Parathyroid adenoma (tissue), 2 donors: ENCODE measurements at regions not wholly inside any gene's neighbourhood (a gene's known extent, or its start where the extent isn't known, plus 50 kb on each side); places are given as distances from the start of the nearest gene placed in this dataset.

Experiments
- H2AFZ ChIP-seq: fragments of 300-600 bp; sonication (generic); one replicate; pipeline ENCODE4 v1.7.0; 2017; ENCODE audit warnings: antibody characterized with exemption, mild to moderate bottlenecking
- H3K27ac ChIP-seq: fragments of 300-600 bp; sonication (generic); one replicate; pipeline ENCODE4 v1.7.0; 2017
- H3K27me3 ChIP-seq: fragments of 300-600 bp; sonication (generic); one replicate; pipeline ENCODE4 v1.7.0; 2017; ENCODE audit warnings: low read length; ENCODE audit not compliant: control insufficient read depth, insufficient read depth
- H3K36me3 ChIP-seq: fragments of 300-600 bp; sonication (generic); one replicate; pipeline ENCODE4 v1.7.0; 2017; ENCODE audit warnings: low read length; ENCODE audit not compliant: control insufficient read depth, insufficient read depth
- H3K4me1 ChIP-seq: fragments of 300-600 bp; sonication (generic); one replicate; pipeline ENCODE4 v1.7.0; 2017; ENCODE audit warnings: control low read depth
- H3K4me2 ChIP-seq: fragments of 300-600 bp; sonication (generic); one replicate; pipeline ENCODE4 v1.7.0; 2017; ENCODE audit warnings: low read length
- H3K4me3 ChIP-seq: fragments of 300-600 bp; sonication (generic); one replicate; pipeline ENCODE4 v1.7.0; 2017; ENCODE audit warnings: low read depth, low read length
- H3K79me2 ChIP-seq: fragments of 300-600 bp; sonication (generic); one replicate; pipeline ENCODE4 v1.7.0; 2017; ENCODE audit warnings: control low read depth
- H3K9ac ChIP-seq: fragments of 300-600 bp; sonication (generic); one replicate; pipeline ENCODE4 v1.7.0; 2017; ENCODE audit warnings: mild to moderate bottlenecking
- H3K9me3 ChIP-seq: fragments of 300-600 bp; sonication (generic); one replicate; pipeline ENCODE4 v1.7.0; 2017; ENCODE audit warnings: low read length; ENCODE audit not compliant: control insufficient read depth
- TF ChIP-seq, protein P1 (sequence below): fragments of 300-600 bp; sonication (generic); IDR thresholded peaks from one replicate; pipeline ENCODE4 v1.7.0; 2017; ENCODE audit warnings: antibody characterized with exemption, mild to moderate bottlenecking
- donor health status: primary hyperparathyroidism.

DNA sequence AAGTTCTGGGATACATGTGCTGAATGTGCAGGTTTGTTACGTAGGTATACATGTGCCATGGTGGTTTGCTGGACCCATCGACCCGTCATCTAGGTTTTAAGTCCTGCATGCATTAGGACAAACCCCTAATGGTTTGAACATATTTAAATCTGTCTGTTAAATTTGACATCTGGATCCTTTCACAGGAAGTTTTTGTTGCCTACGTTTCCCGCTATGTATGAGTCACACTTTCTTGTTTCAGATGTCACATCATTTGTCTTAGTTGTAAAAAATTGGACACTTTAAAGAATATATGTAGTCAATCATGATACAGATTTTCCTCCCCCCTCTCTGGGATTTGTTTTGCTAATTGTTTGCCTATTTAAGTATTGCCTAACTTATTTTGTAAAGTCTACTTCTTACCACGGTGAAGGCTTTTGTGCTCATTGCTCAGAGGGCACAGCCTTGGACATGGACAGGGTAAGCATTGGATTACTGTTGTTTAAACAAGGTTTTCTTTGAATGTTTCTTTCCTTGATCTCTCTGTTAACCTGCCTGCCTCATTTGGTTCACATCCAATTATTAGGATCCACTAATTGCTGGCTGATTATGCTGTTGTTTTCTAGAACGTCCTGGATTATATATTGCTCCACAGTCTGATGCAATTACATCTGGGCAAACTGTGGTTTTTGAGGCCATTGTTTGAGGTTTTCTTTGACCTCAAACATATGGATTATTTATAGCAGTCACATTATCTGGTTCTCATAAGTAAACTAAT lies 1441.4 kb downstream of the AACS start:
- TF ChIP-seq, protein P1, sequence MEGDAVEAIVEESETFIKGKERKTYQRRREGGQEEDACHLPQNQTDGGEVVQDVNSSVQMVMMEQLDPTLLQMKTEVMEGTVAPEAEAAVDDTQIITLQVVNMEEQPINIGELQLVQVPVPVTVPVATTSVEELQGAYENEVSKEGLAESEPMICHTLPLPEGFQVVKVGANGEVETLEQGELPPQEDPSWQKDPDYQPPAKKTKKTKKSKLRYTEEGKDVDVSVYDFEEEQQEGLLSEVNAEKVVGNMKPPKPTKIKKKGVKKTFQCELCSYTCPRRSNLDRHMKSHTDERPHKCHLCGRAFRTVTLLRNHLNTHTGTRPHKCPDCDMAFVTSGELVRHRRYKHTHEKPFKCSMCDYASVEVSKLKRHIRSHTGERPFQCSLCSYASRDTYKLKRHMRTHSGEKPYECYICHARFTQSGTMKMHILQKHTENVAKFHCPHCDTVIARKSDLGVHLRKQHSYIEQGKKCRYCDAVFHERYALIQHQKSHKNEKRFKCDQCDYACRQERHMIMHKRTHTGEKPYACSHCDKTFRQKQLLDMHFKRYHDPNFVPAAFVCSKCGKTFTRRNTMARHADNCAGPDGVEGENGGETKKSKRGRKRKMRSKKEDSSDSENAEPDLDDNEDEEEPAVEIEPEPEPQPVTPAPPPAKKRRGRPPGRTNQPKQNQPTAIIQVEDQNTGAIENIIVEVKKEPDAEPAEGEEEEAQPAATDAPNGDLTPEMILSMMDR, result no peak
- H3K27ac ChIP-seq, result no peak overlapping the region
- H2AFZ ChIP-seq, result no peak overlapping the region
- no peak overlapping the region for H3K4me3 ChIP-seq
- H3K36me3 ChIP-seq, result no peaks in the 10 kb centered on the region
- H3K4me1 ChIP-seq, result no peaks in the 10 kb centered on the region
- H3K9me3 ChIP-seq, result no peaks in the 10 kb centered on the region
- no peaks in the 10 kb centered on the region for H3K27me3 ChIP-seq
- no peak overlapping the region for H3K9ac ChIP-seq
- no peaks in the 10 kb centered on the region for H3K79me2 ChIP-seq
- no peak overlapping the region for H3K4me2 ChIP-seq

DNA sequence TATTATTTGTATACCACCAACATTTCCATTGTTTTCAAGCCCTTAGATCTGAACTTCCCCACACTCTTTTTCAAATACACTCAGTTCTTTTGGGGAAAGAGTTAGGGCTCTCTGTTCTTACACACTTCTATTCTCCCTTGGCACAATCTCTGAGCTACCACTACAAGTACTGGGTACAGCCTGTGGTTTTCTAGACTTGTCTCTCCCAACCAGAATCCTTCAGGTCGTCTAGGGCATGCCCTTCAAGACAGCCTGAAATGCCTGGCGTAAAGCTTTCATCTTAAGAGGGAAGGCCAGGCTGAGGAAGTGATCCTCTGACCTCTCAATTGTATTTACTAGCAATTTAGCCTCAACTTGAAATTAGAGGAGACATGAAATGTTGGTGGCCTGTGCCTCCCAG lies 1442.0 kb downstream of the AACS start:
- no peak overlapping the region for H3K4me3 ChIP-seq
- no peaks in the 10 kb centered on the region for H3K79me2 ChIP-seq
- no peak overlapping the region for H2AFZ ChIP-seq
- no peaks in the 10 kb centered on the region for H3K4me1 ChIP-seq
- H3K27me3 ChIP-seq, result no peaks in the 10 kb centered on the region
- no peak overlapping the region for H3K27ac ChIP-seq
- no peaks in the 10 kb centered on the region for H3K9me3 ChIP-seq
- H3K36me3 ChIP-seq, result no peaks in the 10 kb centered on the region
- no peak overlapping the region for H3K4me2 ChIP-seq
- TF ChIP-seq, protein P1, result no peak
- H3K9ac ChIP-seq, result no peak overlapping the region

DNA sequence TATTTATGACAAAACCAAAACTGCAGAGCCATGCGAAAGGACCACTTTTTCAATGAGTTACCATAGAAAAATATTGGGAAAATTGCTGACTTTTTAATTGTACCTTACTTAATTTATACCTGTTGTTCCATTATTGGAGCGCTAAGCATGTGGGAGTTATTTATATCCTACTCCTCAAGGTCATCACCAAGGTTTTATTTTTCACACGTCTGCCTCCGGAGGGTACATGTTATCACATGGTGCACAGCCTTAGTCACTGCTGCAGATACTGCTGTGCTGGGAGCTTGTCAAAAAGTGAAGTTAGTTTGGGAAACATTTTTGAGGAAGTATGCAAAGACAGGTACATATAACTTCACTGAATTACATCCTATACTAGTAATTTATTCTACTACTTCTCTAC lies 1444.3 kb downstream of the AACS start:
- H3K9me3 ChIP-seq, result no peaks in the 10 kb centered on the region

DNA sequence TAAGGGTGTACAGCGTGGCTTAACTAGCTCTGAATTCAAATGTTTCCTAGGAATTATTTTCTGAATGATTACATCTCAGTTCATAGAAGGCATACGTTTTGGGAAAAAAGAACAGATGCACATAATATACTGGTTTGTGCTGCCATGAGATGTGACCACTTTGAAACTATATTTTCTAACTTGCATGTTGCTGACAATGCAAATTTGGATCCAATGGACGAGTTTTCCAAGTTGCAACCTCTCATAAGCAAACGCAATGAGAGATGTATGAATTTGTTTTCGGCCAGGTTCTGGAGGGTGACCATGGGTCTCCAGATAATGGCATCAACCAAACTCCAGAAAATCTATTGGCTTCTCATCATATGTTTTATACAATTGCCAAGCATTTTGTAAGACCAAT lies 1445.4 kb downstream of the AACS start:
- no peaks in the 10 kb centered on the region for H3K4me1 ChIP-seq
- H3K27ac ChIP-seq, result no peak overlapping the region
- H3K4me2 ChIP-seq, result no peak overlapping the region
- H3K9ac ChIP-seq, result no peak overlapping the region
- no peak overlapping the region for H2AFZ ChIP-seq
- H3K4me3 ChIP-seq, result no peak overlapping the region
- H3K79me2 ChIP-seq, result no peaks in the 10 kb centered on the region
- no peaks in the 10 kb centered on the region for H3K9me3 ChIP-seq
- TF ChIP-seq, protein P1, result no peak
- H3K27me3 ChIP-seq, result no peaks in the 10 kb centered on the region
- H3K36me3 ChIP-seq, result no peaks in the 10 kb centered on the region

More for the DNA sequence above, 1444.3 kb downstream of the AACS start:
- Histone ChIP-seq H3K27ac (no peak overlapping the region), H3K9ac (no peak overlapping the region), H3K79me2 (no peaks in the 10 kb centered on the region), H3K27me3 (no peaks in the 10 kb centered on the region), H3K36me3 (no peaks in the 10 kb centered on the region), H3K4me1 (no peaks in the 10 kb centered on the region), H2AFZ (no peak overlapping the region), H3K4me3 (no peak overlapping the region), H3K4me2 (no peak overlapping the region)
- TF ChIP-seq, protein P1, result no peak
